Neuron (in vitro differentiated cells): ENCODE measurements at regions not wholly inside any gene's neighbourhood (a gene's known extent, or its start where the extent isn't known, plus 50 kb on each side); places are given as distances from the start of the nearest gene placed in this dataset.

Experiments
- H2AFZ ChIP-seq: one replicate; pipeline ENCODE4 v1.6.1; 2013; ENCODE audit warnings: low read depth, mild to moderate bottlenecking, inconsistent platforms, low read length, moderate library complexity
- H3K27me3 ChIP-seq: one replicate; pipeline ENCODE4 v1.6.1; 2013; ENCODE audit warnings: low read length; ENCODE audit not compliant: insufficient read depth
- H3K36me3 ChIP-seq: one replicate; pipeline ENCODE4 v1.6.1; 2013; ENCODE audit warnings: low read length; ENCODE audit not compliant: insufficient read depth
- H3K4me1 ChIP-seq: one replicate; pipeline ENCODE4 v1.6.1; 2013; ENCODE audit warnings: low read length; ENCODE audit not compliant: insufficient read depth
- H3K4me3 ChIP-seq: 2 replicates; pipeline ENCODE4 v1.5.1; 2013; ENCODE audit warnings: mild to moderate bottlenecking, low read length, moderate library complexity
- H3K9me3 ChIP-seq: one replicate; pipeline ENCODE4 v1.6.1; 2013; ENCODE audit warnings: low read length

- no peaks in the 10 kb centered on the region for H3K9me3 ChIP-seq
- H3K4me3 ChIP-seq = no peak overlapping the region
- no peak overlapping the region for H2AFZ ChIP-seq
- no peaks in the 10 kb centered on the region for H3K36me3 ChIP-seq
- no peaks in the 10 kb centered on the region for H3K27me3 ChIP-seq
- no peaks in the 10 kb centered on the region for H3K4me1 ChIP-seq
Measured at GRCh38 chr16:73871088-73871733, 425.4 kb upstream of the PSMD7 start.

GRCh38 chr16:73869126-73869525 lies 427.5 kb upstream of the PSMD7 start:
- Histone ChIP-seq H3K27me3 (no peaks in the 10 kb centered on the region), H2AFZ (no peak overlapping the region), H3K9me3 (no peaks in the 10 kb centered on the region), H3K36me3 (no peaks in the 10 kb centered on the region), H3K4me3 (no peak overlapping the region), H3K4me1 (no peaks in the 10 kb centered on the region)

GRCh38 chr16:73864868-73865267 lies 431.7 kb upstream of the PSMD7 start:
- Histone ChIP-seq H3K36me3 (no peaks in the 10 kb centered on the region), H2AFZ (no peak overlapping the region), H3K4me1 (peaks cover 8% of the 10 kb centered on the region), H3K27me3 (no peaks in the 10 kb centered on the region), H3K4me3 (no peak overlapping the region), H3K9me3 (no peaks in the 10 kb centered on the region)

- Histone ChIP-seq H3K27me3 (no peaks in the 10 kb centered on the region), H3K4me3 (no peak overlapping the region), H3K36me3 (no peaks in the 10 kb centered on the region), H3K4me1 (peaks cover 13% of the 10 kb centered on the region), H2AFZ (no peak overlapping the region), H3K9me3 (no peaks in the 10 kb centered on the region)
Measured at GRCh38 chr16:73858326-73858725, 438.3 kb upstream of the PSMD7 start.

- H3K4me1 ChIP-seq = no peaks in the 10 kb centered on the region
- no peaks in the 10 kb centered on the region for H3K9me3 ChIP-seq
- no peaks in the 10 kb centered on the region for H3K27me3 ChIP-seq
- no peak overlapping the region for H2AFZ ChIP-seq
- H3K36me3 ChIP-seq = no peaks in the 10 kb centered on the region
- no peak overlapping the region for H3K4me3 ChIP-seq
Measured at GRCh38 chr16:73853968-73854367, 442.6 kb upstream of the PSMD7 start.

- no peaks in the 10 kb centered on the region for H3K27me3 ChIP-seq
- H3K36me3 ChIP-seq = no peaks in the 10 kb centered on the region
- no peak overlapping the region for H2AFZ ChIP-seq
- no peak overlapping the region for H3K4me3 ChIP-seq
- no peaks in the 10 kb centered on the region for H3K9me3 ChIP-seq
- no peaks in the 10 kb centered on the region for H3K4me1 ChIP-seq
Measured at GRCh38 chr16:73852561-73852960, 444.1 kb upstream of the PSMD7 start.

- Histone ChIP-seq H3K4me3 (no peak overlapping the region), H3K4me1 (peaks cover 16% of the 10 kb centered on the region)
Measured at GRCh38 chr16:73848993-73849392, 447.6 kb upstream of the PSMD7 start.

GRCh38 chr16:73847090-73847489 lies 449.5 kb upstream of the PSMD7 start:
- peaks cover 26% of the 10 kb centered on the region for H3K4me1 ChIP-seq
- no peak overlapping the region for H3K4me3 ChIP-seq
- no peaks in the 10 kb centered on the region for H3K36me3 ChIP-seq

More at GRCh38 chr16:73848993-73849392, 447.6 kb upstream of the PSMD7 start:
- H3K9me3 ChIP-seq = no peaks in the 10 kb centered on the region
- H2AFZ ChIP-seq = no peak overlapping the region
- H3K36me3 ChIP-seq = no peaks in the 10 kb centered on the region
- no peaks in the 10 kb centered on the region for H3K27me3 ChIP-seq

GRCh38 chr16:73846356-73846755 lies 450.3 kb upstream of the PSMD7 start:
- no peak overlapping the region for H2AFZ ChIP-seq
- no peaks in the 10 kb centered on the region for H3K27me3 ChIP-seq
- H3K4me3 ChIP-seq = no peak overlapping the region
- H3K36me3 ChIP-seq = no peaks in the 10 kb centered on the region
- peaks cover 26% of the 10 kb centered on the region for H3K4me1 ChIP-seq
- H3K9me3 ChIP-seq = no peaks in the 10 kb centered on the region

More at GRCh38 chr16:73847090-73847489, 449.5 kb upstream of the PSMD7 start:
- H2AFZ ChIP-seq = no peak overlapping the region
- no peaks in the 10 kb centered on the region for H3K27me3 ChIP-seq
- no peaks in the 10 kb centered on the region for H3K9me3 ChIP-seq

- H3K4me3 ChIP-seq = no peak overlapping the region
- no peak overlapping the region for H2AFZ ChIP-seq
- no peaks in the 10 kb centered on the region for H3K27me3 ChIP-seq
- H3K4me1 ChIP-seq = peaks cover 26% of the 10 kb centered on the region
- no peaks in the 10 kb centered on the region for H3K36me3 ChIP-seq
- H3K9me3 ChIP-seq = no peaks in the 10 kb centered on the region
Measured at GRCh38 chr16:73846007-73846330, 450.6 kb upstream of the PSMD7 start.

GRCh38 chr16:73845238-73846006 lies 451.2 kb upstream of the PSMD7 start:
- Histone ChIP-seq H3K9me3 (no peaks in the 10 kb centered on the region), H2AFZ (no peak overlapping the region), H3K36me3 (no peaks in the 10 kb centered on the region), H3K27me3 (no peaks in the 10 kb centered on the region), H3K4me3 (no peak overlapping the region), H3K4me1 (peaks cover 26% of the 10 kb centered on the region)

GRCh38 chr16:73840728-73841127 lies 455.9 kb upstream of the PSMD7 start:
- Histone ChIP-seq H3K4me1 (peaks cover 19% of the 10 kb centered on the region), H3K36me3 (no peaks in the 10 kb centered on the region), H3K9me3 (peaks cover 7% of the 10 kb centered on the region), H3K27me3 (no peaks in the 10 kb centered on the region), H2AFZ (no peak overlapping the region), H3K4me3 (no peak overlapping the region)

- Histone ChIP-seq H3K27me3 (no peaks in the 10 kb centered on the region), H3K9me3 (no peaks in the 10 kb centered on the region), H3K4me1 (no peaks in the 10 kb centered on the region), H3K36me3 (no peaks in the 10 kb centered on the region), H2AFZ (no peak overlapping the region), H3K4me3 (no peak overlapping the region)
Measured at GRCh38 chr16:73831220-73831619, 465.4 kb upstream of the PSMD7 start.
